NK-92 treated with Interleukin-12 subunit alpha and Interleukin-12 subunit beta, amount 100 ng/mL, for 24 hours (cell line): ENCODE measurements at regions not wholly inside any gene's neighbourhood (a gene's known extent, or its start where the extent isn't known, plus 50 kb on each side); places are given as distances from the start of the nearest gene placed in this dataset.
"Not testable (repeated sequence)": the region's sequence is repeated elsewhere in the genome, so short reads cannot be mapped to it uniquely, and the experiment has no call there.

ENCODE experiments used
- DNase-seq: peaks from one replicate; lab custom pipeline; 2025; lab: John Stamatoyannopoulos, UW

GRCh38 chr3:106075731-106076130 is 206.9 kb upstream of the CBLB start:
- not testable (repeated sequence) for DNase-seq

DNA sequence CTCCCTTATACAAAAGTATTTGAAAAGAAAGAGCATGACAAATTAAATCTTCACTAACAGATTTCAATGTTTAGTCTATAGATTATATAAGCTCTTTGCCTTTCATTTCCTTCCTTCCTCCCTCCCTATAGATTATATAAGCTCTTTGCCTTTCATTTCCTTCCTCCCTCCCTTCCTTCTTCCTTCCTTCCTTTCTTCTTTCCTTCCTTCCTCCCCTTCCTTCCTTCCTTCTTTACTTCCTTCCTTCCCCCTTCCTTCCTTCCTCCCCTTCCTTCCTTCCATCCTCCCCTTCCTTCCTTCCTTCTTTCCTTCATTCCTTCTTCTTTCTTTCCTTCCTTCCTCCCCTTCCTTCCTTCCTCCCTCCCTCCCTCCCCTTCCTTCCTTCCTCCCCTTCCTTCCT is 209.8 kb upstream of the CBLB start:
- no peak for DNase-seq

DNA sequence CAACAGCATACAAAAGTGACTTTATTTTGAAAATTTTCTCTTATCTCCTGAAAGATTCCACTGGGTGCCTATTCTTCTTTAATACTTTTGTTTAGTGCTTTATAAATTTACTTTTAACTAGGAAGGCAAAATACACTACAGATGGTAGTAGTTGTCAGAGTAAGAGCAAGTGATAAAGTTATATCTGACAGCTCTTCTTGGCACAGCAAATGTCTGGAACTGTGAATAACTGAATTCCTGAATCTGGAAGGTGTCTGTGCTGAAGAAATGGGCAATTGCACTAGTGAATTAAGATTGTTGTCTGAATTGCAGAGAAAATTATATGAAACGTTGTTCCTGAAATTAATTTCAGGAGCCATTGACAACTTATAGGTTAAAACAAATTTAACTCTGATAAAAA is 213.8 kb upstream of the CBLB start:
- DNase-seq: no peak

- no peak for DNase-seq
These were observed 214.4 kb upstream of the CBLB start for GRCh38 chr3:106083207-106083606.

DNA sequence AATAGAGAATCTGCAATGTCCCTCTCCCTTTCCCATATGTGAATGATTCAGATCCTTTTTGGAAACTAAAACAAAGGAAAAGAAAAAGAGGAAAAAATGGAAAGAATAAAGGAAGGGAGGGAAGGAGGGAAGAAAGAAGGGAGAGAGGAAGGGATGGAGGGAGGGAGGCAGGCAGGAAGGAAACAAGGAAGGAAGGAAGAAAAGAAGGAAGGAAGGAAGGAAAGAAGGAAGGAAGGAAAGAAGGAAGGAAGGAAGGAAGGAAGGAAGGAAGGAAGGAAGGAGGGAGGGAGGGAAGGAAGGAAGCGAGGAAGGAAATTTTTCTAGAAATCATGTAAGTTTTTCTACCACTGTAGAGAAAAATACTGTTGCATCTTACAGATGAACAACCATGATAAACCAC is 215.0 kb upstream of the CBLB start:
- DNase-seq: no peak

DNA sequence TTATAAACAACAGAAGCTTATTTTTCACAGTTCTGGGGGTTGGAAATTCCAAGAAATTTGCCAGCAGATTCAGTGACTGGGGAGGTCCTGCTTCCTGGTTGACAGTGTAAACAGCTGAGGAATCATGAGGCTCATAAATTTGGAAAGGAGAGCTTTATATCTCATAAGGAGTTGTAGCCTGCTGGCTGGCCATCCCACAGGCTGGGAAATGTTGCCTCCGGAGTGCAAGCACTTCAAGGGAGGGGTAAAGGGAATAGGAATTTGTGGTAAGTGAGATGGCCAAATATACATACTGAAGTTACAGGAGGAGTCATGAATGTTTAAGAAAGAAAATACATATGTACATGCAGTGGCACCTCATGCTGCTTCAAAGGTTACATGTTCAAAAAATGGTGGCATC is 217.2 kb upstream of the CBLB start:
- DNase-seq: no peak

- DNase-seq: no peak
These were observed 217.8 kb upstream of the CBLB start for GRCh38 chr3:106086636-106087035.

- no peak for DNase-seq
These were observed 219.5 kb upstream of the CBLB start for GRCh38 chr3:106088304-106088703.

DNA sequence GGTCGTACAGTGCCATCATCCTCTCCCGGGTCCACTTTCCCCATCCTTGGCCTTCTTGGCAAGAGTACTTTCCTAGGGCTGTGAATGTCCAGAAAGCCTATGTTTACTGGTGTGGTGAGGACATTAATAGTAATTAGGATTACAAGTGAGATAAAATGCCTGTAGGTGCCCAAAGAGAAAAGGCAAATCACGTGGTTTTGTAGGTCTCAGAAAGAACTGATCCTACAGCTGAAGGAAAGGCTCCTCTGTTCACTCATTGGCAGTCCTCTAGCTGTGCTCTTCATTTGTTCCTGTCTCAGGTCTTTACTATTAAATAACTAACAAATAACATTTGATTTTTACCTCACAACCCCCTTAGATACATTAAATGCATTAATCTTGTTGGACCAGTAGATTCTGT is 220.1 kb upstream of the CBLB start:
- no peak for DNase-seq

DNA sequence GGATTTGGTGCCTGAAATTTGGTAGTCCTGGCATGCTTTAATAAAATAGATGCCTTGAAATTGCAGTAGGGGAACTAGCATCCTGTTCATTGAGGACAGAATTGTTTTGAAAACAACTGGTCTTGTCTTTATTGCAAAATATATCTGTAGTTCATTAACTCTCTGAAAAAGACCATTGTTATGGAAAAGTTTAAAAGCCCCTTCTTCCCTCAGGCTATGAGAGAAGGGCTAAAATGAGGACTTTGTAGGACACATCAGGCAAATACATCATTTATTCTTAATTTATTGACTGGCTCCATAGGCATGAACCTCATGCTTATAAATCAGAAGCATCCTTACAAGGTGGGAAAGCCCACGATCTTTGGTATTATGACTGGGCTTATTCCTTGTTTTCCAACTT is 221.0 kb upstream of the CBLB start:
- DNase-seq: no peak

GRCh38 chr3:106092792-106093191 is 224.0 kb upstream of the CBLB start:
- DNase-seq: no peak

DNA sequence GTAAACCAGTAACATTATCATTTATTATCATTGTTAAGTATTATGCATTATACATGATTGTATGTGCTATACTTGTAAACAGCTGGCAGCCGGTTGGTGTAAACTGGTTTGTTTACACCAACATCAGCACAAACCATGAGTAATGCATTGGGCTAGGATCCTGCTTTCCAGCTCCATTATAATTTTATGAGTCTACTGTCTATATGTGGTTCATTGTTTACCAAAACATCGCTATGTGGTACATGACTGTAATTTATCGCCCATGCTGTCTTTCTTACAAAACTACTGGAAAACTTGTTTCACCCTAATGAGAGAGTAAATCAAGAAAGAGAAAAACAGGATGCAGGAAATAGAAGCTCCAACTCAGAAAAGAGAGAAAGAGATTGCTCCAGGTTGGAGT is 224.8 kb upstream of the CBLB start:
- no peak for DNase-seq

DNA sequence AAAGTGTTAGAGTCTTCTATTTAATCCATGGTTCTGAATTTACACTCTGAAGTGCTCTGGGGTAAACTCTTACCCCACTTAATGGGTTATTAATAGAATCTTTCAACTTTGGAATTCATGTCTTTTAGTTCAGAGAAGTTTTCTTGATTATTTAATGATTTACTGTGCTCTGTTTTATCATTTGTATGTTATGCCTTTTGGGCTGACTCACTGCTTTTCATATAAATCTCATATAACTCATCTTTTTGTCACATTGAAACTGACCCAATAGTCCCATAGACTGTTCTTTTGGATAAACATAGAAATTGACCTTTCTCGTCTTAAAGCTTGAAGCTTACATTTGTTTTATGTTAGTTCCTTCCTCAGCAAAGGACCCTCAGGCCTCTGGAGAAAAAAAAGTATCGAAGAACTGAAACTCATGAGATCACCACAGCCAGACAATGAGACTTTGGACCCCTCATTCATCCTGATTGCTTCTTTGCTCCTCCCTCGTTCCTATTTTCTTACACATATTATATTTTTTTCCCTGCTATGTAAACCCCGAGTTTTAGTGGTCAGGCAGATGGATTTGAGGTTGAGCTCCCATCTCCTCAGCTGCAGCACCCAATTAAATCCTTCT is 229.1 kb upstream of the CBLB start:
- DNase-seq: no peak

GRCh38 chr3:106103383-106103782 is 234.6 kb upstream of the CBLB start:
- no peak for DNase-seq

- no peak for DNase-seq
These were observed 235.3 kb upstream of the CBLB start for GRCh38 chr3:106104078-106104477.

GRCh38 chr3:106108925-106109324 is 240.1 kb upstream of the CBLB start:
- DNase-seq: no peak

DNA sequence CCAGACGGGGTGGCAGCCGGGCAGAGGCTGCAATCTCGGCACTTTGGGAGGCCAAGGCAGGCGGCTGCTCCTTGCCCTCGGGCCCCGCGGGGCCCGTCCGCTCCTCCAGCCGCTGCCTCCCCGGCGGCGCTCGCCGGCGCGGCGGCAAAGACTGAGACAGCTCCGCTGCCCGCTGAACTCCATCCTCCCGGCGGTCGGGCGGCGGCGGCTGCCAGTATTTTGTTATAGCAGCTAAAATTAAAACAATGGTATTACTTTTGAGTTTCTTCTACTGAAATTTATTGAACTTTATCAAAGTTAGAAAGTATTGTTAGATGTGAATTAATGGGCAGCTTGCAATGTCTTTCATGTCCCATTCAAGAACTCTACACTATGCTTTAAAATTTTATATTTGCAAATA is 243.7 kb upstream of the CBLB start:
- DNase-seq: not testable (repeated sequence)

GRCh38 chr3:106113747-106114146 is 244.9 kb upstream of the CBLB start:
- DNase-seq: no peak

DNA sequence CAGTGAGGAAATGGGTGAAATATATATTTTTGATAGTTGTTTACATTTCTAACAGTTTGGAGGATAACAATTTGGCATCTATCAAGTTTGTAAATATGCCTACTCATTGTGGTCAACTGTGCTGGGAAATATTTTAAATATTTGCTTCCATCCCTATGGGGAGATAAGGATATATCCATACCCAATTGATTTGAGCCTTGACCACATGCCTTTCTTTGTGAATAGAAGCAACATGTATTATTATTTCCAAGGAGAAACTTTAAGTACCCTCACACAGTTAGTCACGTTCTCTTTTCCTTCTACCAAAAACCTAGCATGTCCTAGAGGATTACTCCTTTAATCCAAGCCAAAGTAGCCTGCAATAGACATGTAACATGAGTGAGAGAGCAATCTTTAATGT is 245.4 kb upstream of the CBLB start:
- no peak for DNase-seq

- no peak for DNase-seq
These were observed 246.0 kb upstream of the CBLB start for GRCh38 chr3:106114848-106115247.

GRCh38 chr3:106115557-106115956 is 246.7 kb upstream of the CBLB start:
- DNase-seq: no peak

GRCh38 chr3:106116733-106117489 is 248.1 kb upstream of the CBLB start:
- DNase-seq: no peak

GRCh38 chr3:106117490-106117858 is 248.7 kb upstream of the CBLB start:
- no peak for DNase-seq

DNA sequence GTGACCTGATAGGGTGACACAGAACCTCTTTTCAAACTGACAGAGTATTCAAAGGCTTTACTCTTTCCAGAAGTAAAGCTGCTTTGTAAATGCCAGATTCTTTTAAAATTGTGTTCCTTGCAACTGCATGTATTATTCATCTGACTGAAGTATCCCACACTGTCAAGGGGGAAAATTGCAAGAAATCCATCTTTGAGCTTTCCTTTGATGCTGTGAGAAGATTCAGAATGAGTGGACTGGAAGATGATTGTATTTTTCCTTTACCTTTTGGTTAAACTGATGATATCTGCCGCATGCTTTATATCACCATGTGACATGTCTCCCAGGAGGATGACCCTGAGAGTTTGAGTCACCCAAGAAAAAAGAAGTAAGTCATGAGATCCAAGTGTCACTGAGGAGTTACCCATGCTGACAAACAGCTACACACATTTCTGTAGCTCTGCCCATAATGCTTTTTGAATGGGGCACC is 250.8 kb upstream of the CBLB start:
- DNase-seq: no peak
